ENCODE measurements at regions not wholly inside any gene's neighbourhood (a gene's known extent, or its start where the extent isn't known, plus 50 kb on each side); places are given as distances from the start of the nearest gene placed in this dataset.

GRCh38 chr20:41989039-41989679 is 371.0 kb upstream of the CHD6 start:
- TF ChIP-seq POLR2A (IDR thresholded peaks at IDR 0.05) (no peak), CTCF (IDR thresholded peaks at IDR 0.05) (no peak)

All from heart left ventricle (tissue), 13 donors.